Esophagus squamous epithelium (tissue), 4 donors: ENCODE measurements at regions not wholly inside any gene's neighbourhood (a gene's known extent, or its start where the extent isn't known, plus 50 kb on each side); places are given as distances from the start of the nearest gene placed in this dataset.

ENCODE experiments used
- POLR2A ChIP-seq, 4 donors: fragments of 450-650 bp; IDR thresholded peaks; one replicate each; pipeline ENCODE4 v1.6.1; 2017; ENCODE audit warnings: antibody characterized with exemption in 4 of 4, mild to moderate bottlenecking in 4 of 4, moderate library complexity in 3 of 4
- TF ChIP-seq, protein P1 (sequence below), 6 experiments: fragments of 450-650 bp in 4 of 6; fragments of 200-600 bp in 2 of 6; sonication (generic) in 2 of 6; IDR thresholded peaks; one replicate each; pipeline ENCODE4 v1.5.1; 2016 to 2019; ENCODE audit warnings: antibody characterized with exemption in 6 of 6, mild to moderate bottlenecking in 4 of 6, moderate library complexity in 4 of 6

DNA sequence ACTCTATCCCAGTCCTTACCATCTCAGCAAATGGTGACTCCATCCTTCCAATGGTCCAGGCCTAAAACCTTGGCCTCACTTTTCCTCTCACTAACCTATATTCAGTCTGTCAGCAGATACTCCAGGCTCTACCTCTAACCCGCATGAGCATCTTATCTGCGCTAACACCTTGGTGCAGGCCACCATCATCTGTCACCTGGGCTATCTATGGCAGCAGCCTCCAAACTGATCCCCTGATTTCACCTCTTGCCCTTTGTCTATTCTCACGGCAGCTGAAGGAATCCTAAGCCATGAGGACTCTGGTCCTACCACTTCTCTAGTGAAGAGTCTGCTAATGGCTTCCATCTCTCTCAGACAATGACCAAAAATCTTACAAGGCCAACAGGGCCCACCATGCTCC, 57.9 kb upstream of the CCL1 start:
- TF ChIP-seq, protein P1, sequence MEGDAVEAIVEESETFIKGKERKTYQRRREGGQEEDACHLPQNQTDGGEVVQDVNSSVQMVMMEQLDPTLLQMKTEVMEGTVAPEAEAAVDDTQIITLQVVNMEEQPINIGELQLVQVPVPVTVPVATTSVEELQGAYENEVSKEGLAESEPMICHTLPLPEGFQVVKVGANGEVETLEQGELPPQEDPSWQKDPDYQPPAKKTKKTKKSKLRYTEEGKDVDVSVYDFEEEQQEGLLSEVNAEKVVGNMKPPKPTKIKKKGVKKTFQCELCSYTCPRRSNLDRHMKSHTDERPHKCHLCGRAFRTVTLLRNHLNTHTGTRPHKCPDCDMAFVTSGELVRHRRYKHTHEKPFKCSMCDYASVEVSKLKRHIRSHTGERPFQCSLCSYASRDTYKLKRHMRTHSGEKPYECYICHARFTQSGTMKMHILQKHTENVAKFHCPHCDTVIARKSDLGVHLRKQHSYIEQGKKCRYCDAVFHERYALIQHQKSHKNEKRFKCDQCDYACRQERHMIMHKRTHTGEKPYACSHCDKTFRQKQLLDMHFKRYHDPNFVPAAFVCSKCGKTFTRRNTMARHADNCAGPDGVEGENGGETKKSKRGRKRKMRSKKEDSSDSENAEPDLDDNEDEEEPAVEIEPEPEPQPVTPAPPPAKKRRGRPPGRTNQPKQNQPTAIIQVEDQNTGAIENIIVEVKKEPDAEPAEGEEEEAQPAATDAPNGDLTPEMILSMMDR (IDR thresholded peaks at IDR 0.05), result no peak
- no peak for TF ChIP-seq POLR2A (IDR thresholded peaks at IDR 0.05)
